NCI-H345 treated with DMSO at 0.1 percent for 48 hours (cell line): ENCODE measurements at regions not wholly inside any gene's neighbourhood (a gene's known extent, or its start where the extent isn't known, plus 50 kb on each side); places are given as distances from the start of the nearest gene placed in this dataset.

ENCODE experiments used
- DNase-seq: peaks from one replicate; lab custom pipeline; 2025; ENCODE audit not compliant: unreplicated experiment; lab: John Stamatoyannopoulos, UW

- no peak for DNase-seq
These were observed 88.1 kb downstream of the TMEM30B start for GRCh38 chr14:61192989-61193388.

GRCh38 chr14:61191733-61192132 lies 89.4 kb downstream of the TMEM30B start:
- no peak for DNase-seq

GRCh38 chr14:61190341-61190740 lies 90.8 kb downstream of the TMEM30B start:
- no peak for DNase-seq

GRCh38 chr14:61188978-61189808 lies 91.9 kb downstream of the TMEM30B start:
- DNase-seq: no peak

- DNase-seq: no peak
These were observed 92.9 kb downstream of the TMEM30B start for GRCh38 chr14:61188196-61188595.

GRCh38 chr14:61187196-61187905 lies 93.8 kb downstream of the TMEM30B start:
- no peak for DNase-seq

GRCh38 chr14:61186341-61187195 lies 94.6 kb downstream of the TMEM30B start:
- no peak for DNase-seq

- no peak for DNase-seq
These were observed 95.6 kb downstream of the TMEM30B start for GRCh38 chr14:61185534-61185933.

- no peak for DNase-seq
These were observed 97.0 kb downstream of the TMEM30B start for GRCh38 chr14:61184112-61184511.

- peak; percentile 94 for DNase-seq
These were observed 97.8 kb downstream of the TMEM30B start for GRCh38 chr14:61183196-61183885.

- DNase-seq: no peak
These were observed 101.2 kb downstream of the TMEM30B start for GRCh38 chr14:61179796-61180398.

- DNase-seq: no peak
These were observed 102.0 kb downstream of the TMEM30B start for GRCh38 chr14:61179061-61179690.

GRCh38 chr14:61178226-61179060 lies 102.7 kb downstream of the TMEM30B start:
- no peak for DNase-seq

- no peak for DNase-seq
These were observed 103.6 kb downstream of the TMEM30B start for GRCh38 chr14:61177279-61178225.

- no peak for DNase-seq
These were observed 104.5 kb downstream of the TMEM30B start for GRCh38 chr14:61176686-61177085.

- no peak for DNase-seq
These were observed 106.2 kb downstream of the TMEM30B start for GRCh38 chr14:61174987-61175386.

- DNase-seq: no peak
These were observed 106.7 kb downstream of the TMEM30B start for GRCh38 chr14:61174441-61174891.

GRCh38 chr14:61171727-61172126 lies 109.4 kb downstream of the TMEM30B start:
- DNase-seq: no peak
